T-helper 1 cell treated with Interleukin-12 subunit alpha and Interleukin-12 subunit beta and Interleukin-4 antibody, amounts not matched to agents 30 μg/mL and 1 μg/mL, for 36 hours (primary cell): ENCODE measurements at regions not wholly inside any gene's neighbourhood (a gene's known extent, or its start where the extent isn't known, plus 50 kb on each side); places are given as distances from the start of the nearest gene placed in this dataset.

Experiments
- H3K27ac Mint-ChIP-seq: one replicate; pipeline ENCODE4 v1.8.0; 2021; ENCODE audit warnings: mild to moderate bottlenecking, mixed read lengths
- H3K27me3 Mint-ChIP-seq: one replicate; pipeline ENCODE4 v1.8.0; 2021; ENCODE audit warnings: low read depth, mixed read lengths
- H3K36me3 Mint-ChIP-seq: one replicate; pipeline ENCODE4 v1.8.0; 2021; ENCODE audit warnings: low read depth, mixed read lengths
- H3K4me1 Mint-ChIP-seq: one replicate; pipeline ENCODE4 v1.8.0; 2021; ENCODE audit warnings: low read depth, mixed read lengths
- H3K4me3 Mint-ChIP-seq: one replicate; pipeline ENCODE4 v1.8.0; 2021; ENCODE audit warnings: mild to moderate bottlenecking, moderate library complexity, mixed read lengths
- H3K9me3 Mint-ChIP-seq: one replicate; pipeline ENCODE4 v1.8.0; 2021; ENCODE audit warnings: mixed read lengths

- Mint-ChIP-seq H3K27ac (no peak overlapping the region), H3K9me3 (no peaks in the 10 kb centered on the region), H3K4me3 (no peak overlapping the region), H3K27me3 (peaks cover 4% of the 10 kb centered on the region), H3K4me1 (peaks cover 3% of the 10 kb centered on the region), H3K36me3 (no peaks in the 10 kb centered on the region)
These were observed 441.7 kb upstream of the RASGEF1B start for GRCh38 chr4:81913427-81913879.

DNA sequence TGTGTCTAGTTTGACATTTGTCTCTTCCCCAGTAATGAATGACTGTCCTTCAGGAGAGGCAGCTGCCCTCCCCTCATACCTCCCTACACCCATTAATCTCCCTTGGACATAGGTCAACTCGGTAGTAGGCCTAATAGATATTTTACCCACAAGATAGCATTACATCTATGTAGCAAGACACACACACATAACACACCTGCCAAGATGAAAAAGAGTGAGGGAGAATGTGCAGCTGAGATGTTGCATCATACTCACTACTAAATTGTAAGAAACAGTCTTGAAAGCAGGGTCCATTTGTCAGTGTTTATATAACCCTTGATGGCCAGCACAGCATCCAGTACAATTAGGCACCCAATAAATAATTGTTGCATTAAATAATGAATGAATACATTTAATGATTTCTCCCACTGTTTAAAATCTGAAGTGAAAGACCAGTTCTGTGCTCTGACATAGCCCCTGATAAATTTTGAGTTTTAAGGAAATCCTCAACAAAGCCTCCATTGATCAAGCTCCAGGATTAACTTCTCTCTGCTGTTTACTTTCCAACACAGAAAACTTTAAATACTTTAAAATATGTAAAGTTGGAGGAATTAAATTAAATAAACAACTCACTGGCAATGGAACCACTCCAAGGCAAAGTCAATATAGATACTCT is 440.8 kb upstream of the RASGEF1B start:
- Mint-ChIP-seq H3K4me3 (no peak overlapping the region), H3K36me3 (no peaks in the 10 kb centered on the region), H3K4me1 (peaks cover 3% of the 10 kb centered on the region), H3K27me3 (peaks cover 4% of the 10 kb centered on the region), H3K27ac (no peak overlapping the region), H3K9me3 (no peaks in the 10 kb centered on the region)

DNA sequence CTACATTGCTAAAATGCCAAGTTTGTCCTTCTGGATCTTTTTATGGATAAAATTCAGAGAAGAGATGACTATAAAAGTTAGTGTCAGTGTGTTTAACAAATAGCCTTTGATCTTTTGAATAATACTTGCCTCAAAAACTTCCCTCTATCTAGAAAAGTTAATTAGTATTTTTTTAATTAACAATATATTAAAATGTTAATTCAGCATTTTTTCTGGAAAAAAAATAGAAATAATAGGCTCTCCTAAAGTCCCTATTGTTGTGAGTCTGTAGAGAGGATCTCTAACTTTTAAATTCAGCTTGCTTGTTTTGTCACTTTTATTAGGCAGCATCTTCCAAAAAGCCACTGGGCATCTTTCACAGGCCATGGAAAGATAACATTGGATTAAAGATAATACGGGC is 435.2 kb upstream of the RASGEF1B start:
- H3K27me3 Mint-ChIP-seq: no peaks in the 10 kb centered on the region
- H3K36me3 Mint-ChIP-seq: no peaks in the 10 kb centered on the region
- no peaks in the 10 kb centered on the region for H3K9me3 Mint-ChIP-seq
- H3K4me3 Mint-ChIP-seq: no peak overlapping the region
- peaks cover 6% of the 10 kb centered on the region for H3K4me1 Mint-ChIP-seq
- no peak overlapping the region for H3K27ac Mint-ChIP-seq

GRCh38 chr4:81905971-81906370 is 434.3 kb upstream of the RASGEF1B start:
- Mint-ChIP-seq H3K4me3 (no peak overlapping the region), H3K36me3 (no peaks in the 10 kb centered on the region), H3K4me1 (peaks cover 6% of the 10 kb centered on the region), H3K9me3 (no peaks in the 10 kb centered on the region), H3K27me3 (no peaks in the 10 kb centered on the region), H3K27ac (no peak overlapping the region)

DNA sequence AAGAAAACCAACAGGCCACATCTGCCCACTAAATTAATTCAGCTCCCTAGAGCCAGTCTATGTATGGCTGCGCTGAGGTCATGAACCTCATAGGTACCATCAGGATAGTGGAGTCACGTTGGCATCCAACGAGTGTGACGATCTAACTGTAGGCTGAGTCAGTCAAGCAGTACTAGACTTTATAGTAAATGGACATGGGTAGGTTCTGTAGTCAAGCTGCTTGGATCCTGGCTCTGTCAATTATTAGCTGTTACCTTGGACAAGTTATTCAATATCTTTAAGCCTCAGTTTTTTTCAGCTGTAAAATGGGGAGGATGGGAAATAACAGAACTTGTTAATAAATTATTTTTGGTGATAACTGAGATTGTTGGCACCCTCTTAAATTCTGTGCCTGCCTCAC is 432.4 kb upstream of the RASGEF1B start:
- Mint-ChIP-seq H3K27ac (no peak overlapping the region), H3K9me3 (no peaks in the 10 kb centered on the region), H3K27me3 (no peaks in the 10 kb centered on the region), H3K4me3 (no peak overlapping the region), H3K4me1 (peaks cover 6% of the 10 kb centered on the region), H3K36me3 (no peaks in the 10 kb centered on the region)

- no peaks in the 10 kb centered on the region for H3K36me3 Mint-ChIP-seq
- H3K27ac Mint-ChIP-seq: no peak overlapping the region
- H3K9me3 Mint-ChIP-seq: no peaks in the 10 kb centered on the region
- H3K4me1 Mint-ChIP-seq: peaks cover 12% of the 10 kb centered on the region
- H3K27me3 Mint-ChIP-seq: no peaks in the 10 kb centered on the region
- no peak overlapping the region for H3K4me3 Mint-ChIP-seq
These were observed 431.5 kb upstream of the RASGEF1B start for GRCh38 chr4:81903212-81903611.

DNA sequence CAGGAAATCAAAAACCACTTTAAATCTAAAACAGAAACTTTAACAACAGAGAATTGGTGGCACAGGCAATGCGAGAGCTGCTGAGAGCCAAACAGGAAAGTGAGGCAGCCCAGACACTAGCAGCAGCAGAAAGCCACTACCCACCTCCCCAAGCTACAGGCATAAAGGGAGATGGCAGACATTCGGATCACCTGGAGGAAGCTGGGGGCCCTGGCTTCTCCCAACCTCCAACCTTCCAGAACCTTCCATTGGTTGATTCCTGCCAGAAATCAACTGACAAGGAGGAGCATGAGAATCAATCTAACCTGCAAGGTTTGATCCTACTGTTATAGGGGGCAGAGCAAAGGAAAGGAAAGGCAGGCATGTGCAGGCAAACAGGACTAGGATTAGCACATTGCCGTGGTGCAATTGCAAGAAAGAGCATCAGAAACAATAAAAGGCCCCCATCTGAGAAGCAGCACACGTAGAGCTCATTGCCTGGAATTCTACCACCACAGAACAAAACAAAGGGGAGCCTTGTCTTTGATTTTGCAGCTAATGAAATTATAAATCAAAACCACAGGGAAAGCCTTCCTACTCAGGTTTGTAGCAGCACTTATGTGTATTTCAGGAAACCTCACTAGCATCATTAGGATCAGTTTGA is 427.3 kb upstream of the RASGEF1B start:
- Mint-ChIP-seq H3K27ac (no peak overlapping the region), H3K4me3 (no peak overlapping the region), H3K4me1 (peaks cover 6% of the 10 kb centered on the region), H3K36me3 (no peaks in the 10 kb centered on the region), H3K9me3 (no peaks in the 10 kb centered on the region), H3K27me3 (no peaks in the 10 kb centered on the region)

DNA sequence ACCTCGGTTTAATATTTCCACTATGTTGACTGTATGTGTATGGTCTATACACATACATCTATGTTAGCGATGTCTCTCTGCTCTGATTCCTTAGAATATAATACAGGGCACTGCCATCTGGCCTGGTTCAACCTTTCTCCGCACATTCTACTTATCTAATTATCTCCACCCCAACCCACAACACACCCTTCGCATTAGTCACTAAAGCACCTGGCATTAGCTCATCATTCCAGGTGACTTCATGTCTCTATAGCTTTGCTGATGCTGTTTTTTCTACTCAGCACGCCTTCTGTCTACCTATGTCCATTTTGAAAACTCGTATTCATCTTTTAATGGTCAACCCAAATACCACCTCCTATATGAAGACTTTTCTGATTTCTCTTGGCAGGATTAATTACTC is 425.2 kb upstream of the RASGEF1B start:
- Mint-ChIP-seq H3K27ac (no peak overlapping the region), H3K36me3 (no peaks in the 10 kb centered on the region), H3K27me3 (peaks cover 7% of the 10 kb centered on the region), H3K4me3 (no peak overlapping the region), H3K4me1 (peaks cover 6% of the 10 kb centered on the region), H3K9me3 (no peaks in the 10 kb centered on the region)

DNA sequence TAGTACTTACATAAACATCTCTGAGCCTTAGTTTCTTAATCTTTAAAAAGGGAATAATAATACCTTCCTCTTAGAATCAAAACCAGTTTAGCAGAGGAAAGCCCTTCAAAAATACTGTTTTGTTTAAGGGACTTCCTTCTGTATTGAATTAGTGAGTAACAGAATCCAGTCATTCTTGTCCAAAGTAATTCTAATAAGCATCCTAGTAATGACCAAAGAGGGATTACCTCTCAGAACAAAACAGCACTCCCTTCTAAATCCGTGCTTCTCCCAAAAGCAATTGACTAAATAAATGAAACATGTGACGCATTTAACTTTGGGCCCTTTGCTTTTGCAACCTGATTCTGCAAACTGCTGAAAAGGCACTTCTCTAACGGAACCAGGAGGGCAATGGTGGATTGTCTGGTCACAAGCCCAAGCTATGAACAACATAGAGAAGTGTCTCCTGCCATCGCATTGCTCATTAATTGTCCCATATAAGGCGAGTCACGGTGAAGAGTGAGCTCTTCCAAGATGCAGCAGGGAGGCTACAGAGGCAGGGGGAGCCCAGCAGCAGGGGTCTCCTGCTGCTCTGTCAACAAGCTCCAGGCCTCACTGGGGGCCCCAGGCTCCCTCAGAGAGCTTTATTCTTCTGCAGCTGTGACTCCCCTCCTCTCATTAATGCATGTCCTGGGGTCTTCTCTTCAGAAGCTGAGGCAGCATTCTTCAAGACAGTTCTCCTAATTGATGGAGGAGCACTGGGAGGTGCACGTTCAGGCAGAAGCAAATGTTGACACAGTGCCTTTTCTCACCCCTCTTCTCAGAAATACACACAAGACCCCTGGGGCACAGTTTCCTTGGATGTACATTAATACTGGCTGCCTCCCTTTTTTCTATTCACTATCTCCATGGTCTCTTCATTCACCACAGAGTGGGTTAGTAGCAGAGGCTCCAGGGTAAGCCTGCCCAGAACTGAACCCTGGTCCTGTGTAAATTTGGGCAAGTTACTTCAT is 419.6 kb upstream of the RASGEF1B start:
- peaks cover 11% of the 10 kb centered on the region for H3K27me3 Mint-ChIP-seq

GRCh38 chr4:81884986-81885385 is 413.3 kb upstream of the RASGEF1B start:
- Mint-ChIP-seq H3K9me3 (no peaks in the 10 kb centered on the region), H3K4me1 (peaks cover 5% of the 10 kb centered on the region), H3K36me3 (no peaks in the 10 kb centered on the region), H3K4me3 (no peak overlapping the region), H3K27ac (no peak overlapping the region), H3K27me3 (peaks cover 3% of the 10 kb centered on the region)

More for the DNA sequence above, 419.6 kb upstream of the RASGEF1B start:
- Mint-ChIP-seq H3K4me3 (no peak overlapping the region), H3K4me1 (no peaks in the 10 kb centered on the region), H3K36me3 (no peaks in the 10 kb centered on the region), H3K9me3 (no peaks in the 10 kb centered on the region), H3K27ac (no peak overlapping the region)

- no peaks in the 10 kb centered on the region for H3K9me3 Mint-ChIP-seq
- H3K36me3 Mint-ChIP-seq: no peaks in the 10 kb centered on the region
- peaks cover 3% of the 10 kb centered on the region for H3K27me3 Mint-ChIP-seq
- no peak overlapping the region for H3K27ac Mint-ChIP-seq
- peaks cover 5% of the 10 kb centered on the region for H3K4me1 Mint-ChIP-seq
- no peak overlapping the region for H3K4me3 Mint-ChIP-seq
These were observed 412.1 kb upstream of the RASGEF1B start for GRCh38 chr4:81883530-81884450.

DNA sequence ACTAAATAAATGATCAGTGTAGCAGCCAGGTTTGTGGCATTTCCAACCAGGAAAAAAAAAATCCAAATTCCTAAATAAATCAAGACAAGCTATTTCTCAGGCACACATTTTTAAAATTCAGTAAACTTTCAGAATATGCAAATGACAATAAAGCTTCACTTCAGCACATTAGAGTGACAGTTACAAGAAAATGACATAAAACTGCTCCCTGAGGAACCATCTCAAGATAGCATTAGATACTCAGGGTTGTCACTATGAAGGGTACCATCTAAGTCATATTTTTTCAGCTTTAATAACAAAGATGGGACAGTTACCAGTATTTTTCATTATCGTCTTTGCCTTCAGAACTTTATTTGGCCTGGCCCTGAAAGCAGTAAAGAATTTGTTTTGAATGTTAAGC is 411.3 kb upstream of the RASGEF1B start:
- Mint-ChIP-seq H3K9me3 (no peaks in the 10 kb centered on the region), H3K4me1 (peaks cover 5% of the 10 kb centered on the region), H3K27ac (no peak overlapping the region), H3K36me3 (no peaks in the 10 kb centered on the region), H3K4me3 (no peak overlapping the region), H3K27me3 (no peaks in the 10 kb centered on the region)

DNA sequence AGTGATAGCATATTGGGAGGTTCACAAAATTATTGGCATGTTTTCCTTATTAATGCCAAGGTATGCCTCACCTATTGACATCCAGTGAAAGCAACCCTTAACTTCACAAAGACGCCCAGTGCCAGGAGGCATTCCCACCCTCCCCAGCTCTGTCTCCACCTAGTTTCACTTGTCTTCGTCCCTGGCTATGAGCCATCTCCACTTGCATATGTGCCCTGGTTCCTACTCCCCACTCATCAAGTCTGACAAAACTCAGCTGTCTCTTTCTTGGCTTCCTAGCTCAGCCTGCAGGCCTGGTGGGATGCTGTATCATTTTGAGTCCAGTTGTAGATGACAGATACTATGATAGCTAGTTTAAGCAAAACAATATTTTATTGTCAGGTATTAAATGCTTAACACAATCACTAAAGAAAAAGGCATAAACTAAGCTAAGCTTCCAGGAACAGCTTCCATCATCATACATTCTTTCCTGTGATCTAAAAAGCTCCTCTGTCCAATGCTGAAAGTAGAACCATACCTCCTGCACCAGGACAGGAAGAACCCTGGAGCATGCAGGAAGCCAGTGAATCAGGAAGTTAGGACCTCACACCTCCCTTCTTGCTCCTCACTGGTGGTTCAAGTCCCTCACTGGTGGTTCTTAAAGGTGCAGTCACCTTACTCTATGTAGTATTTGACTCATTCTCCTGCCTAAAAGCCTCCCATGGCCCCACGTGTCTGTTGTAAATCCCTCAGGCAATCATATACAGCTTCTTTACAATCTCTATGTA is 410.3 kb upstream of the RASGEF1B start:
- Mint-ChIP-seq H3K9me3 (no peaks in the 10 kb centered on the region), H3K4me1 (peaks cover 5% of the 10 kb centered on the region), H3K36me3 (no peaks in the 10 kb centered on the region), H3K4me3 (no peak overlapping the region), H3K27ac (no peak overlapping the region), H3K27me3 (no peaks in the 10 kb centered on the region)
